ENCODE measurements at regions not wholly inside any gene's neighbourhood (a gene's known extent, or its start where the extent isn't known, plus 50 kb on each side); places are given as distances from the start of the nearest gene placed in this dataset.

DNA sequence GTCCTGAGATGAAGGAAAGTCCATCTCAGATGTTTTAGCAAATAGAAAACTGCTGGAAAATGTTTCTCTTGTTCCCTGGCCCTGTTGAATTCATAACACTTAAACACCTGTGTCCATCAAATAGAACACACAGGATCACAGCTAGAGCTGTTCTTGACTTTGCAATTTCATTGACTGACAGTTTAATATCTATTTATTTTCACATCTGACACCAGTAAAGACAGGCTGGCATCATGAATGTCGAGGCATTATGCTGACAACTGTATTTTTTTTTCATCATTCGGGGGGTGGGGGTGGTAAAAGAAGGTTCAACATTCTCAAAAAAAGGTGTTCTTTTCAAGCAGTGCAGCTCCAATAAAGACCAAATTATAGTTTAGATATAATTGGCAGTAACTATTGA, 591.2 kb upstream of the PTBP2 start:
- ChIA-PET CTCF (no interaction called here), POLR2A (no interaction called here)
- Histone ChIP-seq H3K27ac (ENCODE audit: extremely low read depth, low read depth, low read length) (no peak overlapping the region), H3K36me3 (ENCODE audit: control insufficient read depth in 2 of 2, insufficient read depth in 1 of 2, low read length in 2 of 2) (no peaks in the 10 kb centered on the region), H3K4me3 (ENCODE audit: low read depth, low read length) (no peak overlapping the region), H3K4me1 (ENCODE audit: control insufficient read depth, insufficient read depth, low read length) (no peaks in the 10 kb centered on the region), H3K9me3 (ENCODE audit: control insufficient read depth, insufficient read depth, low read depth, low read length) (no peaks in the 10 kb centered on the region)
- no peak for TF ChIP-seq ZNF626 (tag by site-specific recombination; IDR thresholded peaks at IDR 0.05)
- TF ChIP-seq ZBTB1 (tag by site-specific recombination; IDR thresholded peaks at IDR 0.05), result no peak
- no peak for TF ChIP-seq ZNF335 (tag by site-specific recombination; conservative IDR thresholded peaks at IDR 0.05)
- no peak for TF ChIP-seq MEIS1 (CRISPR knock-in tag; IDR thresholded peaks at IDR 0.05; ENCODE audit: borderline replicate concordance)
- TF ChIP-seq, protein P1, sequence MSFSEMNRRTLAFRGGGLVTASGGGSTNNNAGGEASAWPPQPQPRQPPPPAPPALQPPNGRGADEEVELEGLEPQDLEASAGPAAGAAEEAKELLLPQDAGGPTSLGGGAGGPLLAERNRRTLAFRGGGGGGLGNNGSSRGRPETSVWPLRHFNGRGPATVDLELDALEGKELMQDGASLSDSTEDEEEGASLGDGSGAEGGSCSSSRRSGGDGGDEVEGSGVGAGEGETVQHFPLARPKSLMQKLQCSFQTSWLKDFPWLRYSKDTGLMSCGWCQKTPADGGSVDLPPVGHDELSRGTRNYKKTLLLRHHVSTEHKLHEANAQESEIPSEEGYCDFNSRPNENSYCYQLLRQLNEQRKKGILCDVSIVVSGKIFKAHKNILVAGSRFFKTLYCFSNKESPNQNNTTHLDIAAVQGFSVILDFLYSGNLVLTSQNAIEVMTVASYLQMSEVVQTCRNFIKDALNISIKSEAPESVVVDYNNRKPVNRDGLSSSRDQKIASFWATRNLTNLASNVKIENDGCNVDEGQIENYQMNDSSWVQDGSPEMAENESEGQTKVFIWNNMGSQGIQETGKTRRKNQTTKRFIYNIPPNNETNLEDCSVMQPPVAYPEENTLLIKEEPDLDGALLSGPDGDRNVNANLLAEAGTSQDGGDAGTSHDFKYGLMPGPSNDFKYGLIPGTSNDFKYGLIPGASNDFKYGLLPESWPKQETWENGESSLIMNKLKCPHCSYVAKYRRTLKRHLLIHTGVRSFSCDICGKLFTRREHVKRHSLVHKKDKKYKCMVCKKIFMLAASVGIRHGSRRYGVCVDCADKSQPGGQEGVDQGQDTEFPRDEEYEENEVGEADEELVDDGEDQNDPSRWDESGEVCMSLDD (tag by site-specific recombination; IDR thresholded peaks at IDR 0.05), result no peak
- TF ChIP-seq ZNF596 (tag by site-specific recombination; IDR thresholded peaks at IDR 0.05), result no peak
- TF ChIP-seq ZNF664 (tag by site-specific recombination; IDR thresholded peaks at IDR 0.05), result no peak
- no peak for TF ChIP-seq ZBTB48 (tag by site-specific recombination; IDR thresholded peaks at IDR 0.05)
- TF ChIP-seq ZNF394 (tag by site-specific recombination; IDR thresholded peaks at IDR 0.05; ENCODE audit: borderline replicate concordance), result no peak
- no peak for TF ChIP-seq KLF9 (tag by site-specific recombination; IDR thresholded peaks at IDR 0.05; ENCODE audit: low read depth)
- no peak for TF ChIP-seq ZBTB49 (tag by site-specific recombination; IDR thresholded peaks at IDR 0.05; ENCODE audit: low read depth)
- no peak for TF ChIP-seq ZNF184 (tag by site-specific recombination; IDR thresholded peaks at IDR 0.05)
- TF ChIP-seq, protein P2, sequence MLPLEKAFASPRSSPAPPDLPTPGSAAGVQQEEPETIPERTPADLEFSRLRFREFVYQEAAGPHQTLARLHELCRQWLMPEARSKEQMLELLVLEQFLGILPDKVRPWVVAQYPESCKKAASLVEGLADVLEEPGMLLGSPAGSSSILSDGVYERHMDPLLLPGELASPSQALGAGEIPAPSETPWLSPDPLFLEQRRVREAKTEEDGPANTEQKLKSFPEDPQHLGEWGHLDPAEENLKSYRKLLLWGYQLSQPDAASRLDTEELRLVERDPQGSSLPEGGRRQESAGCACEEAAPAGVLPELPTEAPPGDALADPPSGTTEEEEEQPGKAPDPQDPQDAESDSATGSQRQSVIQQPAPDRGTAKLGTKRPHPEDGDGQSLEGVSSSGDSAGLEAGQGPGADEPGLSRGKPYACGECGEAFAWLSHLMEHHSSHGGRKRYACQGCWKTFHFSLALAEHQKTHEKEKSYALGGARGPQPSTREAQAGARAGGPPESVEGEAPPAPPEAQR (tag by site-specific recombination; IDR thresholded peaks at IDR 0.05), result no peak
- no peak for TF ChIP-seq ZNF423 (tag by site-specific recombination; IDR thresholded peaks at IDR 0.05)
- TF ChIP-seq YY1 (tag by site-specific recombination; IDR thresholded peaks at IDR 0.05), result no peak

DNA sequence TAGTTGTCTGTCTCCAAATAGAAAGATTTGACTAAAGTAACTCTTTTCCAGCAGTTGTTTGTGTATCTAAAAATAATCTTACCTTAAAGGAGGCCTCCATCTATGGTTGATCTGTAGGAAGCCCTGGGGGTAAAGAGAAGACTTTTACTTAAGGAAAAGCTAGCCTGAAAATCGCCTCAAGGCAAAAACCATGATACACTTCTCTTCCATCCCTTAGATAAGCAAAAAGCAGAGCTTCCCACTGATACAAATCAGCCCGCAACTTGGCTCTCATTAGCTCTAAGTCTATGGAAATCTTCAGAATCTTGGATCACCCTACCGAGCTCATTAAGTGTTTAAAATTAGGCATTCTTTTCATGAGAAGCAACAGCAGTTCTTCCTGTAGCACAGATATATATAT, 576.9 kb upstream of the PTBP2 start:
- CTCF ChIA-PET, result interaction anchor here (0.7 kb wide), 1 partner anchor 133 kb away, joined by 3 read pairs; no protein-coding TSS in a partner anchor
- POLR2A ChIA-PET, result no interaction called here
- TF ChIP-seq ZNF768 (tag by site-specific recombination; IDR thresholded peaks at IDR 0.05), result no peak
- TF ChIP-seq ZNF416 (tag by site-specific recombination; IDR thresholded peaks at IDR 0.05), result no peak
- no peak for TF ChIP-seq ZBTB8A (tag by site-specific recombination; IDR thresholded peaks at IDR 0.05)
- TF ChIP-seq, protein P3, sequence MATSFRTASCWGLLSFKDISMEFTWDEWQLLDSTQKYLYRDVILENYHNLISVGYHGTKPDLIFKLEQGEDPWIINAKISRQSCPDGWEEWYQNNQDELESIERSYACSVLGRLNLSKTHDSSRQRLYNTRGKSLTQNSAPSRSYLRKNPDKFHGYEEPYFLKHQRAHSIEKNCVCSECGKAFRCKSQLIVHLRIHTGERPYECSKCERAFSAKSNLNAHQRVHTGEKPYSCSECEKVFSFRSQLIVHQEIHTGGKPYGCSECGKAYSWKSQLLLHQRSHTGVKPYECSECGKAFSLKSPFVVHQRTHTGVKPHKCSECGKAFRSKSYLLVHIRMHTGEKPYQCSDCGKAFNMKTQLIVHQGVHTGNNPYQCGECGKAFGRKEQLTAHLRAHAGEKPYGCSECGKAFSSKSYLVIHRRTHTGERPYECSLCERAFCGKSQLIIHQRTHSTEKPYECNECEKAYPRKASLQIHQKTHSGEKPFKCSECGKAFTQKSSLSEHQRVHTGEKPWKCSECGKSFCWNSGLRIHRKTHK (tag by site-specific recombination; IDR thresholded peaks at IDR 0.05), result no peak
- no peak for TF ChIP-seq ZNF626 (tag by site-specific recombination; IDR thresholded peaks at IDR 0.05)
- no peak for TF ChIP-seq ZXDB (tag by site-specific recombination; IDR thresholded peaks at IDR 0.05)
- TF ChIP-seq ZNF324 (tag by site-specific recombination; IDR thresholded peaks at IDR 0.05), result no peak
- TF ChIP-seq ZNF561 (tag by site-specific recombination; IDR thresholded peaks at IDR 0.05; ENCODE audit: borderline replicate concordance), result no peak
- TF ChIP-seq ZBTB26 (tag by site-specific recombination; optimal IDR thresholded peaks at IDR 0.05), result no peak
- TF ChIP-seq ZNF214 (tag by site-specific recombination; IDR thresholded peaks at IDR 0.05; ENCODE audit: borderline replicate concordance), result no peak

More for the DNA sequence above, 576.9 kb upstream of the PTBP2 start:
- H3K36me3 ChIP-seq (ENCODE audit: control insufficient read depth in 2 of 2, insufficient read depth in 1 of 2, low read length in 2 of 2), result no peaks in the 10 kb centered on the region
- no peaks in the 10 kb centered on the region for H3K4me1 ChIP-seq (ENCODE audit: control insufficient read depth, insufficient read depth, low read length)
- H3K27ac ChIP-seq (ENCODE audit: extremely low read depth, low read depth, low read length), result no peak overlapping the region
- no peak overlapping the region for H3K4me3 ChIP-seq (ENCODE audit: low read depth, low read length)
- no peaks in the 10 kb centered on the region for H3K9me3 ChIP-seq (ENCODE audit: control insufficient read depth, insufficient read depth, low read depth, low read length)

All from HEK293 (cell line).